CD4-positive, alpha-beta memory T cell (primary cell): ENCODE measurements at regions not wholly inside any gene's neighbourhood (a gene's known extent, or its start where the extent isn't known, plus 50 kb on each side); places are given as distances from the start of the nearest gene placed in this dataset.

Source experiments
- CTCF ChIA-PET: fragments of 350-600 bp; sonication (Branson Sonifier 250); formaldehyde crosslinking; loops from one replicate; lab custom pipeline; 2021; ENCODE audit warnings: inconsistent platforms; ENCODE audit not compliant: partially characterized antibody; lab: Charles Lee
- POLR2A ChIA-PET: fragments of 350-600 bp; sonication (Branson Sonifier 250); formaldehyde crosslinking; loops from one replicate; lab custom pipeline; 2021; ENCODE audit not compliant: partially characterized antibody; lab: Charles Lee
- DNase-seq, 5 donors: peaks; one replicate each; pipeline versions ENCODE4 v3.0.0 to v3.0.0-alpha.2; 2020 to 2022; ENCODE audit warnings: mixed read lengths in 1 of 5
- H3K27ac ChIP-seq: one replicate; pipeline ENCODE4 v1.7.0; 2013; ENCODE audit warnings: low read depth, low read length
- H3K27me3 ChIP-seq: 2 replicates; pipeline ENCODE4 v1.7.0; 2013; ENCODE audit warnings: mild to moderate bottlenecking, low read length, moderate library complexity; ENCODE audit not compliant: insufficient read depth
- H3K36me3 ChIP-seq: 2 replicates; pipeline ENCODE4 v1.7.0; 2013; ENCODE audit warnings: mild to moderate bottlenecking, low read length, moderate library complexity; ENCODE audit not compliant: insufficient read depth
- H3K4me1 ChIP-seq: 2 replicates; pipeline ENCODE4 v1.7.0; 2013; ENCODE audit warnings: mild to moderate bottlenecking, low read length, moderate library complexity; ENCODE audit not compliant: insufficient read depth
- H3K4me3 ChIP-seq, 2 donors: one replicate each; pipeline ENCODE4 v1.7.0; 2013; ENCODE audit warnings: low read length in 2 of 2, mild to moderate bottlenecking in 1 of 2
- H3K9me3 ChIP-seq, 2 donors: one replicate each; pipeline ENCODE4 v1.7.0; 2013; ENCODE audit warnings: low read length in 2 of 2, control low read depth in 1 of 2; ENCODE audit not compliant: control insufficient read depth in 1 of 2
- H3K27ac Mint-ChIP-seq, 7 donors: one replicate each; pipeline ENCODE4 v1.8.0; 2020 to 2021; ENCODE audit warnings: mixed read lengths in 7 of 7, mild to moderate bottlenecking in 6 of 7, inconsistent platforms in 3 of 7, moderate library complexity in 3 of 7
- H3K27me3 Mint-ChIP-seq, 2 donors: one replicate each; pipeline ENCODE4 v1.8.0; 2020 to 2021; ENCODE audit warnings: mixed read lengths in 2 of 2
- H3K36me3 Mint-ChIP-seq, 2 donors: one replicate each; pipeline ENCODE4 v1.8.0; 2020 to 2021; ENCODE audit warnings: mixed read lengths in 2 of 2, inconsistent platforms in 1 of 2, mild to moderate bottlenecking in 1 of 2
- H3K4me1 Mint-ChIP-seq, 4 donors: one replicate each; pipeline ENCODE4 v1.8.0; 2020 to 2021; ENCODE audit warnings: mixed read lengths in 4 of 4, mild to moderate bottlenecking in 1 of 4
- H3K4me3 Mint-ChIP-seq, 8 donors: one replicate each; pipeline ENCODE4 v1.8.0; 2020 to 2021; ENCODE audit warnings: mixed read lengths in 8 of 8, mild to moderate bottlenecking in 7 of 8, moderate library complexity in 6 of 8, inconsistent platforms in 3 of 8
- H3K9me3 Mint-ChIP-seq, 8 donors: one replicate each; pipeline ENCODE4 v1.8.0; 2020 to 2021; ENCODE audit warnings: mixed read lengths in 8 of 8, mild to moderate bottlenecking in 5 of 8, inconsistent platforms in 3 of 8, moderate library complexity in 1 of 8
- intact Hi-C: fragments of 100-400 bp; cut with micrococcal nuclease; formaldehyde crosslinking; loops from one replicate; pipeline ENCODE4 v1.15.1; 2023

- intact Hi-C loops: no loop called here
- Histone ChIP-seq H3K27me3 (no peaks in the 10 kb centered on the region), H3K9me3 (no peaks in the 10 kb centered on the region), H3K4me3 (no peak overlapping the region), H3K36me3 (no peaks in the 10 kb centered on the region), H3K4me1 (no peaks in the 10 kb centered on the region), H3K27ac (no peak overlapping the region)
- Mint-ChIP-seq H3K36me3 (no peaks in the 10 kb centered on the region), H3K27me3 (no peaks in the 10 kb centered on the region), H3K9me3 (peaks cover 0 to 19% (median 11%) of the 10 kb centered on the region in 8 donors), H3K4me1 (no peaks in the 10 kb centered on the region), H3K4me3 (no peak overlapping the region), H3K27ac (no peak overlapping the region)
- CTCF ChIA-PET: no interaction called here
- DNase-seq: no peak
- POLR2A ChIA-PET: no interaction called here
Measured at GRCh38 chr5:24353016-24353415, 291.8 kb downstream of the CDH10 start.

GRCh38 chr5:24353611-24354010, 291.2 kb downstream of the CDH10 start:
- no peak overlapping the region for H3K27ac ChIP-seq
- H3K27me3 ChIP-seq: no peaks in the 10 kb centered on the region
- no peaks in the 10 kb centered on the region for H3K9me3 ChIP-seq
- no peak overlapping the region for H3K4me3 ChIP-seq
- no peaks in the 10 kb centered on the region for H3K27me3 Mint-ChIP-seq
- intact Hi-C loops: no loop called here
- peaks cover 0 to 19% (median 11%) of the 10 kb centered on the region in 8 donors for H3K9me3 Mint-ChIP-seq
- H3K4me1 Mint-ChIP-seq: no peaks in the 10 kb centered on the region
- H3K27ac Mint-ChIP-seq: no peak overlapping the region
- no peak for DNase-seq
- no peaks in the 10 kb centered on the region for H3K4me1 ChIP-seq
- POLR2A ChIA-PET: no interaction called here
- CTCF ChIA-PET: no interaction called here
- no peaks in the 10 kb centered on the region for H3K36me3 ChIP-seq
- no peaks in the 10 kb centered on the region for H3K36me3 Mint-ChIP-seq
- H3K4me3 Mint-ChIP-seq: no peak overlapping the region

GRCh38 chr5:24363789-24364481, 280.8 kb downstream of the CDH10 start:
- Mint-ChIP-seq H3K4me1 (no peaks in the 10 kb centered on the region), H3K4me3 (no peak overlapping the region), H3K36me3 (no peaks in the 10 kb centered on the region), H3K27me3 (no peaks in the 10 kb centered on the region), H3K9me3 (peaks cover 0 to 25% (median 12%) of the 10 kb centered on the region in 8 donors), H3K27ac (no peak overlapping the region)
- intact Hi-C loops: no loop called here
- CTCF ChIA-PET: no interaction called here
- no peaks in the 10 kb centered on the region for H3K27me3 ChIP-seq
- no peak overlapping the region for H3K4me3 ChIP-seq
- no peaks in the 10 kb centered on the region for H3K9me3 ChIP-seq
- H3K36me3 ChIP-seq: no peaks in the 10 kb centered on the region
- H3K4me1 ChIP-seq: no peaks in the 10 kb centered on the region
- H3K27ac ChIP-seq: no peak overlapping the region
- no peak for DNase-seq
- POLR2A ChIA-PET: interaction anchor here (0.7 kb wide), 1 partner anchor 16 kb away, joined by 3 read pairs; no protein-coding TSS in a partner anchor

- Histone ChIP-seq H3K36me3 (no peaks in the 10 kb centered on the region), H3K4me1 (no peaks in the 10 kb centered on the region), H3K9me3 (no peaks in the 10 kb centered on the region), H3K27me3 (no peaks in the 10 kb centered on the region), H3K4me3 (no peak overlapping the region), H3K27ac (no peak overlapping the region)
- peaks cover 0 to 25% (median 12%) of the 10 kb centered on the region in 8 donors for H3K9me3 Mint-ChIP-seq
- no peak overlapping the region for H3K27ac Mint-ChIP-seq
- H3K27me3 Mint-ChIP-seq: no peaks in the 10 kb centered on the region
- H3K4me1 Mint-ChIP-seq: no peaks in the 10 kb centered on the region
- POLR2A ChIA-PET: no interaction called here
- CTCF ChIA-PET: no interaction called here
- H3K36me3 Mint-ChIP-seq: no peaks in the 10 kb centered on the region
- intact Hi-C loops: no loop called here
- H3K4me3 Mint-ChIP-seq: no peak overlapping the region
- DNase-seq: no peak
Measured at GRCh38 chr5:24364711-24365110, 280.1 kb downstream of the CDH10 start.

- intact Hi-C loops: no loop called here
- CTCF ChIA-PET: no interaction called here
Measured at GRCh38 chr5:24365406-24365805, 279.4 kb downstream of the CDH10 start.

GRCh38 chr5:24367216-24367615, 277.6 kb downstream of the CDH10 start:
- Mint-ChIP-seq H3K4me3 (no peak overlapping the region), H3K9me3 (peaks cover 0 to 15% (median 8%) of the 10 kb centered on the region in 8 donors), H3K27ac (no peak overlapping the region), H3K36me3 (no peaks in the 10 kb centered on the region), H3K4me1 (no peaks in the 10 kb centered on the region), H3K27me3 (no peaks in the 10 kb centered on the region)
- Histone ChIP-seq H3K9me3 (no peaks in the 10 kb centered on the region), H3K27ac (no peak overlapping the region), H3K27me3 (no peaks in the 10 kb centered on the region), H3K4me1 (no peaks in the 10 kb centered on the region), H3K4me3 (no peak overlapping the region), H3K36me3 (no peaks in the 10 kb centered on the region)
- DNase-seq: no peak
- POLR2A ChIA-PET: no interaction called here
- intact Hi-C loops: no loop called here
- CTCF ChIA-PET: no interaction called here

More at GRCh38 chr5:24365406-24365805, 279.4 kb downstream of the CDH10 start:
- H3K27ac ChIP-seq: no peak overlapping the region
- POLR2A ChIA-PET: no interaction called here
- Mint-ChIP-seq H3K4me3 (no peak overlapping the region), H3K27me3 (no peaks in the 10 kb centered on the region), H3K27ac (no peak overlapping the region), H3K36me3 (no peaks in the 10 kb centered on the region), H3K9me3 (peaks cover 0 to 25% (median 12%) of the 10 kb centered on the region in 8 donors), H3K4me1 (no peaks in the 10 kb centered on the region)
- H3K9me3 ChIP-seq: no peaks in the 10 kb centered on the region
- H3K36me3 ChIP-seq: no peaks in the 10 kb centered on the region
- no peak for DNase-seq
- no peaks in the 10 kb centered on the region for H3K4me1 ChIP-seq
- no peak overlapping the region for H3K4me3 ChIP-seq
- no peaks in the 10 kb centered on the region for H3K27me3 ChIP-seq

- POLR2A ChIA-PET: no interaction called here
- no peaks in the 10 kb centered on the region for H3K4me1 ChIP-seq
- no peak overlapping the region for H3K4me3 ChIP-seq
- DNase-seq: no peak
- no peaks in the 10 kb centered on the region for H3K4me1 Mint-ChIP-seq
- no peaks in the 10 kb centered on the region for H3K36me3 ChIP-seq
- H3K27me3 Mint-ChIP-seq: no peaks in the 10 kb centered on the region
- intact Hi-C loops: no loop called here
- CTCF ChIA-PET: no interaction called here
- H3K27ac ChIP-seq: no peak overlapping the region
- H3K36me3 Mint-ChIP-seq: no peaks in the 10 kb centered on the region
- no peaks in the 10 kb centered on the region for H3K27me3 ChIP-seq
- no peak overlapping the region for H3K4me3 Mint-ChIP-seq
- H3K9me3 ChIP-seq: no peaks in the 10 kb centered on the region
- no peak overlapping the region for H3K27ac Mint-ChIP-seq
- H3K9me3 Mint-ChIP-seq: peaks cover 0 to 11% (median 6%) of the 10 kb centered on the region in 8 donors
Measured at GRCh38 chr5:24368115-24368514, 276.7 kb downstream of the CDH10 start.
